ENCODE measurements at regions not wholly inside any gene's neighbourhood (a gene's known extent, or its start where the extent isn't known, plus 50 kb on each side); places are given as distances from the start of the nearest gene placed in this dataset.
"Not testable (repeated sequence)": the region's sequence is repeated elsewhere in the genome, so short reads cannot be mapped to it uniquely, and the experiment has no call there.

- DNase-seq (ENCODE audit: low read depth) = no peak
These were observed 50.8 kb upstream of the MAX start for GRCh38 chr14:65153101-65153500.

GRCh38 chr14:65156568-65157366 lies 54.5 kb upstream of the MAX start:
- peak; percentile 51 for DNase-seq (ENCODE audit: low read depth)

GRCh38 chr14:65159281-65160062 lies 57.2 kb upstream of the MAX start:
- DNase-seq (ENCODE audit: low read depth) = no peak

GRCh38 chr14:65160091-65160490 lies 57.8 kb upstream of the MAX start:
- DNase-seq (ENCODE audit: low read depth) = no peak

- no peak for DNase-seq (ENCODE audit: low read depth)
These were observed 59.7 kb upstream of the MAX start for GRCh38 chr14:65162031-65162430.

GRCh38 chr14:65164068-65164824 lies 61.9 kb upstream of the MAX start:
- DNase-seq (ENCODE audit: low read depth) = peak; percentile 54

GRCh38 chr14:65164825-65165135 lies 62.5 kb upstream of the MAX start:
- no peak for DNase-seq (ENCODE audit: low read depth)

GRCh38 chr14:65167072-65167645 lies 64.8 kb upstream of the MAX start:
- DNase-seq (ENCODE audit: low read depth) = no peak

GRCh38 chr14:65168840-65169239 lies 66.5 kb upstream of the MAX start:
- DNase-seq (ENCODE audit: low read depth) = peak; percentile 28

- peak; percentile 48 for DNase-seq (ENCODE audit: low read depth)
These were observed 67.0 kb upstream of the MAX start for GRCh38 chr14:65169351-65169750.

- peak; percentile 28 for DNase-seq (ENCODE audit: low read depth)
These were observed 68.0 kb upstream of the MAX start for GRCh38 chr14:65170318-65170717.

- DNase-seq (ENCODE audit: low read depth) = peak; percentile 69
These were observed 68.6 kb upstream of the MAX start for GRCh38 chr14:65170768-65171507.

GRCh38 chr14:65173973-65174693 lies 71.8 kb upstream of the MAX start:
- no peak for DNase-seq (ENCODE audit: low read depth)

GRCh38 chr14:65174783-65175182 lies 72.5 kb upstream of the MAX start:
- DNase-seq (ENCODE audit: low read depth) = no peak

- no peak for DNase-seq (ENCODE audit: low read depth)
These were observed 75.2 kb upstream of the MAX start for GRCh38 chr14:65177551-65177950.

GRCh38 chr14:65179231-65179630 lies 76.9 kb upstream of the MAX start:
- DNase-seq (ENCODE audit: low read depth) = not testable (repeated sequence)

- peak; percentile 93 for DNase-seq (ENCODE audit: low read depth)
These were observed 77.8 kb upstream of the MAX start for GRCh38 chr14:65179918-65180724.

GRCh38 chr14:65180725-65181025 lies 78.4 kb upstream of the MAX start:
- no peak for DNase-seq (ENCODE audit: low read depth)

- DNase-seq (ENCODE audit: low read depth) = peak; percentile 73
These were observed 81.9 kb upstream of the MAX start for GRCh38 chr14:65184032-65184764.

All from Daoy (cell line).